ENCODE measurements at regions not wholly inside any gene's neighbourhood (a gene's known extent, or its start where the extent isn't known, plus 50 kb on each side); places are given as distances from the start of the nearest gene placed in this dataset.
A peak's percentile ranks its signal among the peaks of the same experiment; 100 is the strongest.

DNA sequence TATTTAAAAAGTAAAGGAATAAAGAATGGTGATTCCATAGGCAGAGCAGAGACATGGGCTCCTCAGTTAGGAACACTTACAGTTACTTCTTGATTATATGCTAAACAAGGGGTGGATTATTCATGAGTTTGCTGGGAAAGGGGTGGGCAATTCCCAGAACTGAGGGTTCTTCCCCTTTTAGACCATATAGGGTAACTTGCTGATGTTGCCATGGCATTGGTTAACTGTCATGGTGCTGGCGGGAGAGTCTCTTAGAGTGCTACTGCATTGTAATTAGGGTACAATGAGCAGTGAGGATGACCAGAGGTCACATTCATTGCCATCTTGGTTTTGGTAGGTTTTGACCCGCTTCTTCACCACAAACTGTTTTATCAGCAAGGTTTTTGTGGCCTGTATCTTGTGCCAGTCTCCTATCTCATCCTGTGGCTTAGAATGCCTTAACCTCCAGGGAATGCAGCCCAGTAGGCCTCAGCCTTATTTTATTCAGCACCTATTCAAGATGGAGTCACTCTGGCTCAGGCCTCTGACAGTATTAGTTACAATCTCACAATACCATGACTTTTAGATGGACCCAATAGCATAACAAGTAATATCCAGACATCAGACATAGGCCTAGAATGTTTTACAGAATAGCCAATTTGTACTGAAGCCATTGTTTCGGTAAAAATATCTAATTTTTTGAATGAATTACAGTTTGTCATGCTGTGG is 106.8 kb downstream of the ZBTB18 start:
- DNase-seq (ENCODE audit: low spot score), result no peak

DNA sequence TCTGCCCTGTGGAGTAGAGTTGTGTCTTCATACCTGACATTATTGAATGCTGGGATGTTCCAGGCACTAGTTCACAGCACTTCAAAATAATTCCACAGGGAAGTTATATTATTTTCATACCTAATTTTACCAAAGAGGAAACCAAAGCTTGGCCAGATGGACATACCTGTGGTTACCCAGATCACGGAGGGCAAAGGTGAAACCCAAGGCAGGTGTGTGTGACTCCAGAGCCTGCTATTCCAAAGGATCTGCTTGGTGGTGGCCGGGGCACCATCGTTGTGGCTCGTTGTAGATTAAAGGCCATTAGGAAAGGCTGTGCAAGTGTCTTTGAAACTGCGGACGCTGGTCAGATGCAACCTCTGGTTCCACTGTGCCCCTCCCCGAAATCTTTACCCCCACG is 108.6 kb downstream of the ZBTB18 start:
- DNase-seq (ENCODE audit: low spot score), result no peak

DNA sequence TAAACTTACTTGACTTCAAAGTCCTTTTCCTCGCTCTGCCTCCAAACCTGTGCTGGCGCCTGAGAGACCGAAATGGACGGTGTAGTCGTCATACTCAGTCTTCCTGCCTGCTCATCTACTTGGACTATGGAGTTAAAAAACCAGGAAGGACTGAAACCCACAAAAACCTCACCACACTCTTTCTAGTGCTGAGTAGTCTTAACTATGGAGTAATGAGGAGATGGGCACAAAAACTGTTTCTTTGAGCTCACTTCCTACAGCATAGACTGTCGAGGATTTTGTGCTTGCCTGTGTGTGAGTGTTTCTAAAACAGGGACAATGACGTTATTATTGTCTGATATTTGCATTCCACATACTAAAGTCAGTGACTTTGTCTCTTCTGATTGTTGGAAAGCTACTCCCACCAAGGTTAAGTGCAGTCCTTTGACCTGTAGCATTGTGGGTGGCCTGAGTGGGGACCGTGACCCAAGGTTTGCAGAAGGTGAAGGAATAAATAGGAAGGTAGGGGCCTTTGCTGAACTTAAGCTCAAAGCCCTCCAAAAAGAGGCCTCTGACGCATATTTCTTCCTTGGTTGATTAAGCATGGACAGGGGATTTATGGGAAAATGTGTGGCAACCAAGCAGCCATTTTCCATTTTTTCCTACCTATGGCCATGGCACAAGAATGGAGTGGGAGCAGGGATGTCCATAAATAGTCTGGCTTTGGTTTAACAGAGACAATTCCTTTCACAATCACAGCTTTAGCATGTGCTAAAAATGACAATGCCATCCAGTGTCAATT is 109.6 kb downstream of the ZBTB18 start:
- DNase-seq (ENCODE audit: low spot score), result no peak

DNA sequence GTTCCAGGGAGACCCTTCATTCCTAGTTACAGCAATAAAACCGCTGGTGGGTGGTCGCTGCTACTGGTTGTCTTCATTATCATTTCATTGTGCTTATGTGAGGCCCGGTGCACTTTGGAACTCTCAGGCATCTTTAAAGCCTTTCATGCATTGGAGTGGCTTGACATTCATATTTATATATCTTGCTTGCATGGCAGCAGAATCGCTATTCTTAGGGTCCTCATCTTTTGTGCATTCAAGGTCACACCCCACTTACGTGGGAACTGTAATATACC is 110.1 kb downstream of the ZBTB18 start:
- no peak for DNase-seq (ENCODE audit: low spot score)

DNA sequence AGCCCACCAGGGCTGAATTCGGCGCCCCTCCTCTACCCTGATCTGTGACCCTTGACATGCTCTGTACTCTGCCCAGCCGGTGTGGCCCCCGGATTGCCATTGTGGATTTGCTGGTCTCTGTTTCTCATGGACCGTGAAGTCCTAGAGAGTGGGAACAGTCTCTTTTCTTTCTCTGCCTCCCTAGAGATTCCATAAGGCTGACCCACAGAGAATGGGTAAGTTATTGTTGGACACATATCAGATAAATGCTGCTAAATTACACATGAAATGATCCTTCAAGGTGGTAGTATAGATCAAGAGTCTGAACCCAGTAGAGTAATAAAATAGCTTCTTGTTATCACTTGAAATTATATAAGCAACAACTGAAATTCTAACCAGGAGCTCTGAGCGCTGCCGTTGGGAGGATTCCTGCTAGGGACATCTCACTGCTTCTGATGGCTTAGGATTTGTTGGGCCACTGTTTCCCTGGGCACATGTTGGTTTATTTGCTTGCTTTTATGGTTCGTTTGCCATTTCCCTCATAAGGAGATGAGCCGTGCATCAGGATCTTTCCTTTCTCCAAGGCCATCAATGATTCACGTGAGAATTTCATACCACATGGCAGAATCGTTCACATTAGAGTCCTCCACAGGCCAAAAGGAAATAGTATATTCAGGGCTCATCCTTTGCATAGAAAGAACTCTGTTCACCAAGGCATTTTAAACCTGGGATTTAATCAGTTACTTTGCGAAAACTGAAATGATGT is 111.9 kb downstream of the ZBTB18 start:
- no peak for DNase-seq (ENCODE audit: low spot score)

DNA sequence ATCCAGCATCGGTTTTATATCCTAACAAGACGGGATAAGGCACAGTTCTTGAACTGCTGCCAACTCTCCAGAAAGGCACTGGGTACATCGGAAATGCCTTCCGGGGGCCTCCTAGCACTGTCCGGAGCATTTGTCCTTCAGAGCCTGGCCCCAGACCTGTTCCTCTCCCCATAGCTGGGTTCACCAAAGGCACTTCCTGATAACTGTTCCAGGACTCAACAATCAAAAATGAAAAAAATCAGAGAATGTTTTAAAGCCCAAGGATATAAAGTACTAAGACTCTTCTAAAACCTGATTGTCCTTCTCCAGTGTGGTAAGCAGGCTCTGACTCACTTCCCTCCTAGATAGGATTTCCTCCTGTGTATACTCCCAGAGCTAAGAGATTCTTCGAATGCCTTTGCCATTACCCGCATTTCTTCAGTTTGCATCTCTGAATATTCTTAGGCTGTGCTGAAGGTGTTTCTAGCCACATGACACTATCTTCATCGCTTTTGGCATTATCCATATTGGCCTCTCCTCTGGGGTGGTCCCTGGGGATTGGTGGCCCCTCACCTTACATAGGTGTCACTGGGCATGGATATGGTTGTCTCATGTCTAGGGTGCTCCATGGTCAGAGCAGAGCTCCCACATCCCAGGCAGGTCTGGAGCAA is 112.9 kb downstream of the ZBTB18 start:
- no peak for DNase-seq (ENCODE audit: low spot score)

DNA sequence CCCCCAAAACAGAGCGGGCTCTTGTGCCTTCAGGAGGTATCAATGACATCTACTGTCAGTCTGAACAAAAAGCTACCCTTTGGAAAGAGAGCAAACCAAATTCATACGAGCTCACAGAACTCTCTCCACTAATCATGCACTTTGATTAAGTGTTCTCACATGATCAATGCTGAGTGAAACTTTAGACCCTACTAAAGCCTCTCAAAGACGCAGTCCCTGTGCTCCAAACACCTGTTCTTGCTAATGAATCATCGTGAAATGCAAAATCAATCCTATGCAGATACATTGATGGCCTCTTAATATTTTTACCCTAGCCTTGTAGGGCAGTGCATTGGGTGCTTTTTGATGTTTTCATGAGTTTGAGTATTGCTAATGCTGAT is 113.4 kb downstream of the ZBTB18 start:
- DNase-seq (ENCODE audit: low spot score), result no peak

DNA sequence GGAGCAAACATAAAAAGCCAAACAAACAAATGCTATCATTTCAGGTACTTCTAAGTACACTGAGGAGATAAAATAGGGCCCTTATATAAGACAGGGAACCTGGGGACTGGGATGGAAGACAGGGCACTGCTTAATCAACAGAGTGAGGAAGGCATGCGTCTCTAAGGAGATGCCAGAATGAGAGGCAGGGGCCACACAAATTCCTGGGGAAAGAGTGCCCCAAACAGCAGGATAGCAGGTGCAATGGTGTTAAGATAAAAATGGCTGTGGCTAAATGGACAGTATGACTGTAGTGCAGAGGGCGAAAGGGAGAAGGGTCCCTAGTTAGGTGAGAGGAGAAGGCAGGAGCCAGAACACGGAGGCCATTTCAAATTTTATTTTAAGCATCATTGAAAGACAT is 113.9 kb downstream of the ZBTB18 start:
- no peak for DNase-seq (ENCODE audit: low spot score)

DNA sequence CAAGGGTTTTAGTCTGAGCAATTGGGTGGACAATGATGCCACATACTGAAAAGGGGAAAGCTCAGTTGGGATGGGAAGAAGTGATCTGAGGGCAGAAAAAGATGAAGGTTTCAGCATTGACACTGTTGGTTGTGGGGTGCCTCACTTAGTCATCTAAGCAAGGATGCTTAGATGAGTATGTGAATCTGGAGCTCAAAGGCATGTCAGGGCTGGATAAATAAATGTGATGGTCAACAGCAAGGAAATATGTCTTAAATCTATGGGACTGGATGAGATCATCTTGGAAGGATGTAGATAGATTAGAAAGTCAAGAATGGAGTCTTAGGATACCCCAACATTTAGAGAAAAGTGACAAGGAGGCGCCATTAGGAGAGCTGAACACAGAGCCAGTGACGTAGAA is 114.6 kb downstream of the ZBTB18 start:
- no peak for DNase-seq (ENCODE audit: low spot score)

DNA sequence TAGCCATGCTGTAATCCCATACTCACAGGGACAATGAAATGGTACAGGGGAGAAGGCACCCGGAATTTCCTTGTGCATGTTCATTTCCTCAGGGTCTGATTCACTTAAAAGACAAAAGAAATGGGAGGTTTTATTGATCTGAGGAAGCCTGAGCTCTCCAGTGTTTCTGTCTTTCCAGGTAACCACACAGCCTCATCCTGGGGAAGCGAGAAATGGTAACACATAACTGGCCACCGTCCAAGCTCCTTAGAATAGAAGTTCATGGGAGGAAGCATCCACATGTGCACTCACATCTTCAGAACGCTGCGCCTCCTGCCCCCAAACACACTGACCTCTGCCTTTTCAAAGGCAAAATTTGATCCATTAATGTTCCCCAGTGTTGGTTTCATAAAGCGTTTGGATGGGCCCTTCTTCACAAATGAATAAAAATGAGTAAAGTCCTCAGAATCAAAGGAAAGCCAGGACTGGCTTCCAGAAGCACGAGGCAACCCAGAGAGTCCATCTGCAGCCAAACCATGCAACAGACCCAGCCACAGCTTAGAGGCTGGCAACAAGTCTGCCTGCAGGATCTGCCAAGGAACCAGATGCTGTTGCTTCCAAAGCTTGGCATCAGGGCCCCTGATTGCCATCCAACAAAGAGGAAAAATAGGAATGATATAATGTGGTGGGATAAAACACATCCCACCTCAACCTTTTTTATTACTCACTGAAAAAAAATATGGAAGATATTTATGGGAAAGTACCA is 120.3 kb downstream of the ZBTB18 start:
- DNase-seq (ENCODE audit: low spot score), result peak; percentile 97

DNA sequence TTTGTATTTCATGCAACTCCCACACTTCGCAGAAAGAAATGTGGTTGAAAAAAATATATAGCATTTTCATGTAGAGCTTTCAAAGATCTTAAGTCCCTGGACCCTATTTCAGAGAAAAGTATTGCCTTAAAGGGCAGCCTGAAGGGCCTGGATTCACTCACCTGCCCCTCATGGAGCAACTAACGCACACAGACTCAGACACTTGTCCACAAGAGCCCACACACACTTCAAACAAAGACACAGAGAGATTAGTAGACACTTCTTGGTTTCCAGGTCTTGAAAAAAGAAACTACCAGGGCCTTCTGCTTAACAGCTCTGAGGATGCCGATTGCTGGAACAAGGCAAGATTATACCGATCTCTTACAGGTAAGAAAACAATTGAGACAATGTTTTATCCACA is 122.2 kb downstream of the ZBTB18 start:
- no peak for DNase-seq (ENCODE audit: low spot score)

DNA sequence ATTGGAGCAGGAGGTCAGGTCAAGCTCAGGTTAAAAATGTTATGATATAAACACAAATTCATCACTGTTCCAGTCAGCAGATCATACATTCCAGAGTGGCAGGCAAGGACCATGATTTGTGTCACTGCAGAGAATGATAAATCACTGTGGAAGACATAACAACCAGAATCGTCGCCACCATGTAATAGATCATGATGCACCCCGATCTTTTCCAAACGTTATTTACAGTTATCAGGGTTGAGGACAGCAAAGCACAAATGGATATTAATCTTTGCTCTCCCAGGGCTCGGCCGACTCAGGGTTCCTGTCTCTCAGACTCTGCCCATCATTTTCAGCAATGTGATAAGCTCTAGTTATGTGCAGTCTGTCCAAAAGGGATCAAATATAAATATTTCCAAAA is 122.7 kb downstream of the ZBTB18 start:
- DNase-seq (ENCODE audit: low spot score), result no peak

DNA sequence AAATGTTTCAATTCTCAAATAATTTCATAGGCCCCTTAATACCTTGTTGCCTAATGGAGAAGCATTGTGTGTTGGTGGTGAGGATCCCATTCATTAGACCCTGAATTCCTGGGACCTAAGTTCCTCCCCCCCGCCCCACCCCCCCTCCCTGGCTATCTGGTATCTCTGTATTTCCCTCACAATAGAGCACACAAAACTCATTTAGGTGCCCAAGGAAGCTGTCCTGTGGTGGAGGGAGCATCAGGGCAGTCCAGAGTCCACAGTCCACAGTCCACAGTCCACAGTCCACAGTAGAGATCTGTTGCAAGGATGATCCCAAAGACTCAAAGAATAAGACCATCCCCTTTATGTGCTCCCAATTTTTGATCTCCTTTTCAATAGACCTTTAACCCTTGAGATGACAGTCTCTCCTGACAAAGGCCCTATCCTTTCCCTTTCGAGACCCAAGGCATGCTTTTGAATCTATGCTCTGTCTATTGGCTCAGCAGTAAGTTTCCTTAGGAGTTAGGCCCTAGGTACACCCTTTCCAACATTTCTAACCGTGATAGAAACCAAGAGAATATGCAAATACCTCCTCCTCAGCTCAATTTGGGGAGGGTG is 123.9 kb downstream of the ZBTB18 start:
- DNase-seq (ENCODE audit: low spot score), result no peak

DNA sequence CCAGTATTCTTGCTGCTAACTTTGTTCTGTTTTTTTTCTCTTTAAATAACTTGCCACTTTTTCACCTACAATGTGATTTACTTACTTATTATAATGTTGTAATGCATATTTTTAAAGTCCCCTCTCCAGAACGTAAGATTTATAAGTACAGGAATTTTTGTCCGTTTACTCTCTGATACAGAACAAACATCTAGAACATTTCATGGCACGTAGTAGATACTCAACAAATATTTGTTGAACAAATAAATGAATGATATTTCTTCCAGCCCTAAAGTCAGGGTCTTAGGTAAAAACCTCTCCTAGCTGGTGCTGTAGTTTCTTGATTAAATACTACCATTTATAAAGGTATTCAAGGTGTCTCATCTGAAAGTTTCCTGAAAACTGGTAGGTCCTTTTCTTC is 125.1 kb downstream of the ZBTB18 start:
- no peak for DNase-seq (ENCODE audit: low spot score)

DNA sequence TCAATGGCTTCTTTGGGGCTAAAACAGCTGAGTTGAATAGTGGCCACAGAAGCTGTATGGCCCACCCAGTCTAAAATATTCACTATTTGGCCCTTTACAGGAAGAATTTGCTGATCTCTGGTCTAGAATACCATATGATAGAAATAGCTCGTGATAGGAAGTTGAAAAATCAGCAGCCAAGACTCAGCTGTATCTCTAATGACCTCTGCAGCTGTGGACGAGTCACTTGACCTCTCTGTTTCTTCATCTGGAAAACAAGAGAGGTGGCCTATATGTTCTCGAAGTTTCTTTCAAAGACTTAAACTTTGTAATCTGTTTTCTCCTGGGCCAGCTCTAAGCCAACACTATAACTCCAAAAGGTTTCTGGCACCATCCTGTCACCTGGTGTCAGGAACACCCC is 129.2 kb downstream of the ZBTB18 start:
- no peak for DNase-seq (ENCODE audit: low spot score)

DNA sequence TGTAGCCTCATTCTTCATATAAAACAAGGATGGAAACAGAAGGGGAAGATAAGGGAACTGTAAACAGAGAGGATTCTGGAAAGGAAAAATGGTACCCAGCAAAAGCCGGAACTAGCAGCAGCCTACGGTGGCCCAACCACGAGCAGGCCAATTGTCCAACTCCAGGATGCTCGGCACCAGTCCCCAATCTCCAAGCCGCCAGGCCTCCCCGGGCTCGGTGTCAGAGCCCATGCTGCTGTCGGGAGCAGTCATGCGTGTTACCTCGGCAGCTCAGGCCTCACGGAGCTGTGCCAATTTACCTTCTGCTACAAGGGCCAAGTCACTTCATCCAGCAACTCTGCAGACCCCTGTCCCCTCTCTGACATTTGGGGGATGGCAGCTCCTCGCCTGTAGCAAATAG is 130.8 kb downstream of the ZBTB18 start:
- DNase-seq (ENCODE audit: low spot score), result peak; percentile 81

DNA sequence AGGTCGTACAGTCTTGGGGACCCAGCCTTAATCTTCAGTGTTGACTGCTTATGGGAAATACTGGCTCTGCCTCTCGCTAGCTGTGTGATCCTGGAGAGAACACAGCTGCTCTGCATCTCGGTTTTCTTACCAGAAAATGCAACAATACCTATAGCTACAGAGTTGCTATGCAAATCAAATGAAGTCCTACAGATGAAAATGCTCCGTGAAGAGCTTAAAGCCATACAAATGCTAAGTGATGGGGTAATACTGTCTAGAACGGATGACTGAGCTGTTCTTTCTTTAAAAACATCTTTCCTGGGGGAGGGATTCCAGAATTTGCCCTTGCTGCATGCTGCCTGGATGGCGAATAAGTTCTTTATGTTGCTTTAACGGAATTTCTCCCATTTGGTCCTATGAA is 132.0 kb downstream of the ZBTB18 start:
- peak; percentile 25 for DNase-seq (ENCODE audit: low spot score)

DNA sequence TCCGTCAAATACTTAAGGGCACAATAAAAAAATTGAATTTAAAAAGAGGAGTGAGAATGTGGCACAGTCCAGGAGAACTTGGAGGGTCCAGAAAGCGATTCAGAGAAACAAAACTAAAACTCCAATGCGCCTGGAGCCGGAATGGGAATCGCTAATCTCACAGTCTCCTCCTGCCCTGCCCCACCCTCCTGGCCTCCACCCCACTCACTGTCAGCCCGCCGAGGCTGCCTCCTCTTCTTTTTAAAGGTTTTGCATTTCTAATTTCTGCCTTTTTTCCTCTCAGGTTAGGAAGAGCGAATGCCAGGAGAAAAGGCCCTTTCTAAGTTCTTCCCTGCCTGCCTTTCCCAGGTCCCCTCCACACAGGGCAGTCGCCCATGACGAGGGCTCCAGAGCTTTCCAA is 135.3 kb downstream of the ZBTB18 start:
- peak; percentile 45 for DNase-seq (ENCODE audit: low spot score)

DNA sequence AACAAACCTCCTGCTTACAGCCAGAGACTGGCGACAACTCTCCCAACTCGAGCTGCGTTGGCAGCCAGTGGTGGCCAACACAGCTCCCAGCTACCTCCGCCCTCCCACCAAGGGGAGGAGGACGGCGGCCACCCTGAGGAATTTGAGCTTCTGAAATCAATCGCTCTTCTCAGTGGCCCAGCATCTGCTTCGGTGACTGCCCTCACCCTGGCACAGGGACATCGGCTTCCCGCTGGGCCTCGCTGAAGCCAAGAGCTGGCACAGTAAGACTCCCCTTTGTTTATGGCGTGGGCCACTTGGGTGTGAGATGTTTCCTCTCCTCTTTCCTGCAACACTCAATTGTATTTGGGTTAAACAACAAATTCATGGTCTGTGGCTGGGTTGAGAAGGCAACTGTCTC is 136.2 kb downstream of the ZBTB18 start:
- peak; percentile 47 for DNase-seq (ENCODE audit: low spot score)

DNA sequence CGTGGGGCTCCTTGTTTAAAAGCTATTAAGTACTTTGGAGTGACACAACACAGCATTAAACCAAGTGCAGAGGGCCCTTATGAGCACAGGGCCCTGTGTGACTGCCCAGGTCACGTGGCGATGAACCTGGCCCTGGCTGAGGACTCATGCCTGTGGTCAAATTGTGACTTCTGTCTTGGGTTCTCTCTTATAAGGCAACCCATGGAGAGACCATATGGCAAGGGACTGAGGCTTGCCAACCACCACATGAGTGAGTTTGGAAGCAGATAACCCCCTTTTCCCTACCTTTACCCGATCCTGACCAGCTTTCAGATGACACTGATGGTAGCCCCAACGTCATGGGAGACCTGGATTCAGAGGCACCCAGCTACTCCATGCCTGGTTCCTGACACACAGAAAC is 140.5 kb downstream of the ZBTB18 start:
- peak; percentile 98 for DNase-seq (ENCODE audit: low spot score)

DNA sequence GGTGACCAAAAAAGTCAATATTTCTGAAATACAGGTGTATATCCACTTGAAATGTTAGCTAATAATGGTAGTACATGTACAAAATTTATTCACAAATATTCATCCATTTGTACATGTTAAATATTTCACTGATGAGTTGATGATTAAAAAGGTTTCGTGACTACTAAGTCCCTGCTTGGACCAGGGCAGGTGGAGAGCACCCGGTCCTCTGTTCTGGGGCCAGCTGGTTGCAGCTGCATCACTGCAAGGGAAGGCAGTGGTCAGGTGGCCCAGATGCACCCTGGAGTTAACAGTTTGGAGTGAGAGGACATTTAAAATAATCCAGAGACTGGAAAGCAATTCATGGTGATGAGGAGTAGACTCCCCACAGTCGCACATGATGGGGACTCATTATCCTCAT is 141.2 kb downstream of the ZBTB18 start:
- peak; percentile 44 for DNase-seq (ENCODE audit: low spot score)

Measured in cerebellar cortex (tissue), 1 donor.